HCT116 (cell line): ENCODE measurements at regions not wholly inside any gene's neighbourhood (a gene's known extent, or its start where the extent isn't known, plus 50 kb on each side); places are given as distances from the start of the nearest gene placed in this dataset.

Experiments
- ATAC-seq: fragments of 200-7000 bp; cut with Tn5 transposase; 2 replicates; pipeline ENCODE4 v1.9.1; 2020; ENCODE audit warnings: mild to moderate bottlenecking, moderate library complexity
- BruUV-seq: library from RNA; stranded (reverse); fragments of 400-500 nt; replicated peaks from 2 replicates; lab custom pipeline; 2021; lab: Mats Ljungman, UMichigan
- CTCF ChIA-PET: fragments of 300-600 bp; sonication (Branson Sonifier 250); formaldehyde crosslinking; loops from one replicate; lab custom pipeline; 2021; ENCODE audit warnings: antibody characterized with exemption; lab: Charles Lee
- POLR2A ChIA-PET: fragments of 300-600, 350-600 bp; sonication (Branson Sonifier 250); formaldehyde crosslinking; loops from one replicate; lab custom pipeline; 2021; ENCODE audit warnings: antibody characterized with exemption; lab: Charles Lee
- RAD21 ChIA-PET, 2 experiments: fragments of 300-600 bp; sonication (Branson Sonifier 250); formaldehyde crosslinking; loops; one replicate each; lab custom pipeline; 2023; ENCODE audit warnings: low total read pairs in 2 of 2; ENCODE audit not compliant: uncharacterized antibody in 2 of 2, unreplicated experiment in 2 of 2, low non-redundant PET in 1 of 2; lab: Charles Lee
- DNase-seq: peaks from one replicate; pipeline ENCODE4 v3.0.0-alpha.2; 2010; ENCODE audit warnings: low read depth, low spot score
- H2AFZ ChIP-seq: fragments of 200-600 bp; shearing (Covaris generic), sonication (generic); 2 replicates; pipeline ENCODE4 v1.6.1; 2017; ENCODE audit warnings: low read depth, mixed run types, mixed read lengths, antibody characterized with exemption, low read length; ENCODE audit not compliant: poor library complexity, severe bottlenecking
- H3K27ac ChIP-seq: 2 replicates; pipeline ENCODE4 v1.5.1; 2012; ENCODE audit warnings: low read depth, low read length
- H3K27me3 ChIP-seq: fragments of 200-600 bp; sonication (generic); 2 replicates; pipeline ENCODE4 v1.6.1; 2016; ENCODE audit warnings: mixed run types, low read length, mixed read lengths; ENCODE audit not compliant: insufficient read depth
- H3K36me3 ChIP-seq, 2 experiments: fragments of 200-500 bp in 1 of 2; fragments of 200-600 bp in 1 of 2; sonication (Bioruptor generic) in 1 of 2; sonication (generic) in 1 of 2; 2 replicates each; pipeline versions ENCODE4 v1.5.1 to v1.6.1; 2014 to 2016; ENCODE audit warnings: low read length in 2 of 2, inconsistent platforms in 1 of 2, mixed read lengths in 1 of 2, mixed run types in 1 of 2; ENCODE audit not compliant: insufficient read depth in 2 of 2, control insufficient read depth in 1 of 2
- H3K4me1 ChIP-seq, 2 experiments: fragments of 200-600 bp in 1 of 2; sonication (generic) in 1 of 2; 2 replicates each; pipeline versions ENCODE4 v1.5.1 to v1.6.1; 2012 to 2017; ENCODE audit warnings: low read length in 2 of 2, inconsistent platforms in 1 of 2, mild to moderate bottlenecking in 1 of 2, mixed read lengths in 1 of 2, mixed run types in 1 of 2, moderate library complexity in 1 of 2; ENCODE audit not compliant: insufficient read depth in 2 of 2, control insufficient read depth in 1 of 2
- H3K4me2 ChIP-seq: fragments of 200-600 bp; sonication (generic); 2 replicates; pipeline ENCODE4 v1.6.1; 2017; ENCODE audit warnings: mixed run types, low read length, mixed read lengths
- H3K4me3 ChIP-seq, 2 experiments: fragments of 200-600 bp in 1 of 2; sonication (generic) in 1 of 2; replicated peaks in 1 of 2; 2 replicates each; pipeline ENCODE4 v1.5.1; 2011 to 2016; ENCODE audit warnings: low read length in 2 of 2, control low read depth in 1 of 2, low read depth in 1 of 2, mild to moderate bottlenecking in 1 of 2, mixed read lengths in 1 of 2, mixed run types in 1 of 2
- H3K79me2 ChIP-seq: fragments of 200-600 bp; sonication (generic); 2 replicates; pipeline ENCODE4 v1.6.1; 2017; ENCODE audit warnings: mild to moderate bottlenecking, mixed run types, low read length, moderate library complexity, mixed read lengths; ENCODE audit not compliant: insufficient read depth
- H3K9ac ChIP-seq: fragments of 200-600 bp; sonication (generic); 2 replicates; pipeline ENCODE4 v1.6.1; 2016; ENCODE audit warnings: low read length, mixed read lengths
- H3K9me2 ChIP-seq: fragments of 200-600 bp; sonication (generic), shearing (Covaris generic); 2 replicates; pipeline ENCODE4 v1.6.1; 2017; ENCODE audit warnings: mixed run types, mild to moderate bottlenecking, moderate library complexity; ENCODE audit not compliant: insufficient read depth
- H3K9me3 ChIP-seq, 2 experiments: fragments of 200-500 bp in 1 of 2; fragments of 200-600 bp in 1 of 2; sonication (Bioruptor generic) in 1 of 2; sonication (generic) in 1 of 2; 2 replicates each; pipeline ENCODE4 v1.6.1; 2014 to 2017; ENCODE audit warnings: low read length in 2 of 2, mixed read lengths in 2 of 2, inconsistent platforms in 1 of 2, low read depth in 1 of 2, mild to moderate bottlenecking in 1 of 2, mixed run types in 1 of 2, moderate library complexity in 1 of 2; ENCODE audit not compliant: control insufficient read depth in 1 of 2, insufficient read depth in 1 of 2
- H4K20me1 ChIP-seq: fragments of 200-600 bp; sonication (generic), shearing (Covaris generic); 2 replicates; pipeline ENCODE4 v1.6.1; 2017; ENCODE audit warnings: mixed run types, mild to moderate bottlenecking, moderate library complexity; ENCODE audit not compliant: insufficient read depth
- CBX3 ChIP-seq: IDR thresholded peaks from 2 replicates; pipeline ENCODE4 v1.6.1; 2012; ENCODE audit warnings: low read depth
- CEBPB ChIP-seq: IDR thresholded peaks from 2 replicates; pipeline ENCODE4 v1.6.1; 2012; ENCODE audit warnings: low read depth
- EGR1 ChIP-seq: IDR thresholded peaks from 2 replicates; pipeline ENCODE4 v1.6.1; 2012; ENCODE audit warnings: low read depth
- ELF1 ChIP-seq: IDR thresholded peaks from 2 replicates; pipeline ENCODE4 v1.6.1; 2012; ENCODE audit warnings: low read depth, borderline replicate concordance
- EZH2 ChIP-seq: fragments of 200-600 bp; sonication (generic); IDR thresholded peaks from 2 replicates; pipeline ENCODE4 v1.6.1; 2017; ENCODE audit warnings: antibody characterized with exemption, mixed run types
- EZH2phosphoT487 ChIP-seq: fragments of 200-600 bp; IDR thresholded peaks from 2 replicates; pipeline ENCODE4 v1.6.1; 2018; ENCODE audit warnings: antibody characterized with exemption, borderline replicate concordance
- FOSL1 ChIP-seq: IDR thresholded peaks from 2 replicates; pipeline ENCODE4 v1.6.1; 2012; ENCODE audit warnings: low read depth
- JUND ChIP-seq: IDR thresholded peaks from 2 replicates; pipeline ENCODE4 v1.6.1; 2012
- POLR2A ChIP-seq: IDR thresholded peaks from 2 replicates; pipeline ENCODE4 v1.7.0; 2011; ENCODE audit warnings: borderline replicate concordance; ENCODE audit not compliant: insufficient read depth, insufficient read length; ENCODE audit errors: extremely low read depth
- POLR2AphosphoS5 ChIP-seq: IDR thresholded peaks from 2 replicates; pipeline ENCODE4 v1.6.1; 2011; ENCODE audit warnings: mild to moderate bottlenecking, low read depth, low read length, moderate library complexity
- RAD21 ChIP-seq: IDR thresholded peaks from 2 replicates; pipeline ENCODE4 v1.6.1; 2012; ENCODE audit warnings: low read depth, mild to moderate bottlenecking
- SIN3A ChIP-seq: IDR thresholded peaks from 2 replicates; pipeline ENCODE4 v1.6.1; 2012; ENCODE audit warnings: low read depth
- SP1 ChIP-seq: IDR thresholded peaks from 2 replicates; pipeline ENCODE4 v1.6.1; 2012; ENCODE audit warnings: low read depth
- SRF ChIP-seq: IDR thresholded peaks from 2 replicates; pipeline ENCODE4 v1.6.1; 2012; ENCODE audit warnings: low read depth
- TCF7L2 ChIP-seq: IDR thresholded peaks from 2 replicates; pipeline ENCODE4 v1.7.0; 2011; ENCODE audit warnings: borderline replicate concordance, inconsistent platforms; ENCODE audit not compliant: insufficient read depth, insufficient read length; ENCODE audit errors: extremely low read depth
- YY1 ChIP-seq: IDR thresholded peaks from 2 replicates; pipeline ENCODE4 v1.6.1; 2011; ENCODE audit warnings: low read length, low read depth, moderate library complexity, mild to moderate bottlenecking; ENCODE audit not compliant: insufficient replicate concordance; ENCODE audit errors: extremely low read depth
- ZNF274 ChIP-seq: fragments of 200-500 bp; sonication (Bioruptor generic); IDR thresholded peaks from 2 replicates; pipeline ENCODE4 v1.6.1; 2014; ENCODE audit warnings: mild to moderate bottlenecking, low read depth, low read length, inconsistent platforms
- intact Hi-C: fragments of 100-400 bp; cut with micrococcal nuclease; formaldehyde crosslinking; loops from 2 replicates; pipeline ENCODE4 v1.10.0; 2022
- TF ChIP-seq, protein P1 (sequence below), 3 experiments: fragments of 200-600 bp in 1 of 3; sonication (generic) in 1 of 3; IDR thresholded peaks in 2 of 3; conservative IDR thresholded peaks in 1 of 3; 2 replicates each; pipeline ENCODE4 v1.5.1; 2012 to 2017; ENCODE audit warnings: low read depth in 2 of 3, low read length in 2 of 3, antibody characterized with exemption in 1 of 3, borderline replicate concordance in 1 of 3, control low read depth in 1 of 3, mild to moderate bottlenecking in 1 of 3, mixed read lengths in 1 of 3, mixed run types in 1 of 3, moderate library complexity in 1 of 3; ENCODE audit not compliant: insufficient read depth in 1 of 3
- TF ChIP-seq, protein P2 (sequence below): IDR thresholded peaks from 2 replicates; pipeline ENCODE4 v1.6.1; 2012
- TF ChIP-seq, protein P3 (sequence below): IDR thresholded peaks from 2 replicates; pipeline ENCODE4 v1.6.1; 2012

DNA sequence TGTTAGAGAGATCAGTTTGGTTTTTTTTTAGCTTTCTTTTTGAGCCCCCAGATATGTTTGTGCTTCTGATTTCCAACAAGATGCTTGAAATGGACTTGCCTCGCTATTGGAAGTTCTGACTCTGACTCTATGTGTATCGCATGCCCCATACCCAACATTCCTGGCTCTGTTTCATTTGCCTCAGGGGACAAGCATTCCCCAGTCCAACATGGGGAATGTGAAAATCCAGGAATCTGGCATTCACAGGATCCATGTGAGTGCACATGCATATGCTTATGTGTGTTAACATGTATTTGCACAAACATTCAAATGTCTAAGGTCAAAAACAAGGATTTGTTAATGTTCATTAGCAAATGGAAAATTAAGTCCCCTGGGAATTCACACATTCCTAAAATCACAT, 233.9 kb downstream of the TLR4 start:
- H3K4me1 ChIP-seq, result no peaks in the 10 kb centered on the region
- POLR2A ChIA-PET, result no interaction called here
- ATAC-seq, result no peak
- intact Hi-C loops, result no loop called here
- no TSS peak for BruUV-seq
- no peak for TF ChIP-seq JUND
- TF ChIP-seq, protein P1, sequence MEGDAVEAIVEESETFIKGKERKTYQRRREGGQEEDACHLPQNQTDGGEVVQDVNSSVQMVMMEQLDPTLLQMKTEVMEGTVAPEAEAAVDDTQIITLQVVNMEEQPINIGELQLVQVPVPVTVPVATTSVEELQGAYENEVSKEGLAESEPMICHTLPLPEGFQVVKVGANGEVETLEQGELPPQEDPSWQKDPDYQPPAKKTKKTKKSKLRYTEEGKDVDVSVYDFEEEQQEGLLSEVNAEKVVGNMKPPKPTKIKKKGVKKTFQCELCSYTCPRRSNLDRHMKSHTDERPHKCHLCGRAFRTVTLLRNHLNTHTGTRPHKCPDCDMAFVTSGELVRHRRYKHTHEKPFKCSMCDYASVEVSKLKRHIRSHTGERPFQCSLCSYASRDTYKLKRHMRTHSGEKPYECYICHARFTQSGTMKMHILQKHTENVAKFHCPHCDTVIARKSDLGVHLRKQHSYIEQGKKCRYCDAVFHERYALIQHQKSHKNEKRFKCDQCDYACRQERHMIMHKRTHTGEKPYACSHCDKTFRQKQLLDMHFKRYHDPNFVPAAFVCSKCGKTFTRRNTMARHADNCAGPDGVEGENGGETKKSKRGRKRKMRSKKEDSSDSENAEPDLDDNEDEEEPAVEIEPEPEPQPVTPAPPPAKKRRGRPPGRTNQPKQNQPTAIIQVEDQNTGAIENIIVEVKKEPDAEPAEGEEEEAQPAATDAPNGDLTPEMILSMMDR (IDR thresholded peaks at IDR 0.05 in 2 of 3, conservative IDR thresholded peaks at IDR 0.05 in 1 of 3; ENCODE audit: borderline replicate concordance in 1 of 3, insufficient read depth in 1 of 3, low read depth in 2 of 3, low read length in 2 of 3), result no peak
- TF ChIP-seq ZNF274, result no peak
- no peak for TF ChIP-seq RAD21
- no peak for TF ChIP-seq CEBPB
- TF ChIP-seq EZH2, result no peak
- TF ChIP-seq TCF7L2, result no peak
- TF ChIP-seq EGR1, result no peak
- TF ChIP-seq POLR2AphosphoS5, result no peak
- no peak for TF ChIP-seq CBX3
- TF ChIP-seq, protein P2, sequence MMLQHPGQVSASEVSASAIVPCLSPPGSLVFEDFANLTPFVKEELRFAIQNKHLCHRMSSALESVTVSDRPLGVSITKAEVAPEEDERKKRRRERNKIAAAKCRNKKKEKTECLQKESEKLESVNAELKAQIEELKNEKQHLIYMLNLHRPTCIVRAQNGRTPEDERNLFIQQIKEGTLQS, result no peak
- no peak for TF ChIP-seq EZH2phosphoT487
- no peak for TF ChIP-seq SIN3A
- no peak for TF ChIP-seq SRF
- TF ChIP-seq POLR2A, result no peak
- TF ChIP-seq, protein P3, sequence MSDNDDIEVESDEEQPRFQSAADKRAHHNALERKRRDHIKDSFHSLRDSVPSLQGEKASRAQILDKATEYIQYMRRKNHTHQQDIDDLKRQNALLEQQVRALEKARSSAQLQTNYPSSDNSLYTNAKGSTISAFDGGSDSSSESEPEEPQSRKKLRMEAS, result no peak
- TF ChIP-seq ELF1, result no peak
- TF ChIP-seq YY1, result no peak
- no peak for TF ChIP-seq FOSL1
- no peak for TF ChIP-seq SP1
- TF ChIP-seq, all 23 proteins: peak for 0
- Histone ChIP-seq H3K9ac (no peak overlapping the region), H3K27ac (no peak overlapping the region), H3K79me2 (no peaks in the 10 kb centered on the region), H3K9me2 (no peaks in the 10 kb centered on the region), H3K9me3 (peaks cover 0 to 3% of the 10 kb centered on the region in 2 experiments; a peak in 3 of 4 replicates), H3K36me3 (no peaks in the 10 kb centered on the region), H2AFZ (no peak overlapping the region), H4K20me1 (no peaks in the 10 kb centered on the region), H3K4me3 (no peak overlapping the region), H3K27me3 (no peaks in the 10 kb centered on the region), H3K4me2 (no peak overlapping the region)
- no peak for DNase-seq
- ChIA-PET CTCF (no interaction called here), RAD21 (no interaction called here)
